CD4-positive, alpha-beta T cell (primary cell): ENCODE measurements at regions not wholly inside any gene's neighbourhood (a gene's known extent, or its start where the extent isn't known, plus 50 kb on each side); places are given as distances from the start of the nearest gene placed in this dataset.

Experiments
- ATAC-seq: fragments of 200-7000 bp; cut with Tn5 transposase; one replicate; pipeline ENCODE4 v1.10.0; 2022; ENCODE audit warnings: mild to moderate bottlenecking; ENCODE audit not compliant: poor library complexity
- CTCF ChIA-PET: fragments of 350-600 bp; sonication (Branson Sonifier 250); formaldehyde crosslinking; loops from one replicate; lab custom pipeline; 2021; ENCODE audit warnings: antibody characterized with exemption, inconsistent platforms; lab: Charles Lee
- POLR2A ChIA-PET: fragments of 350-600 bp; sonication (Branson Sonifier 250); formaldehyde crosslinking; loops from one replicate; lab custom pipeline; 2021; ENCODE audit warnings: antibody characterized with exemption, inconsistent platforms; lab: Charles Lee
- DNase-seq, 14 experiments: peaks; one replicate each; pipeline ENCODE4 v3.0.0-alpha.2; 2013 to 2020; ENCODE audit warnings: mixed read lengths in 2 of 14
- H3K27ac ChIP-seq, 2 donors: one replicate each; pipeline versions ENCODE4 v1.5.1 to v1.7.0; 2013; ENCODE audit warnings: low read length in 2 of 2, low read depth in 1 of 2, mild to moderate bottlenecking in 1 of 2
- H3K27me3 ChIP-seq, 2 experiments: 1 replicate in 1 of 2; 2 replicates in 1 of 2; pipeline versions ENCODE4 v1.6.1 to v1.7.0; 2013; ENCODE audit warnings: low read length in 2 of 2, control low read depth in 1 of 2, mild to moderate bottlenecking in 1 of 2, moderate library complexity in 1 of 2; ENCODE audit not compliant: insufficient read depth in 2 of 2, control insufficient read depth in 1 of 2
- H3K36me3 ChIP-seq: one replicate; pipeline ENCODE4 v1.6.1; 2013; ENCODE audit warnings: low read length, control low read depth; ENCODE audit not compliant: insufficient read depth
- H3K4me1 ChIP-seq: one replicate; pipeline ENCODE4 v1.6.1; 2013; ENCODE audit warnings: low read length, control low read depth; ENCODE audit not compliant: insufficient read depth
- H3K4me3 ChIP-seq: one replicate; pipeline ENCODE4 v1.5.1; 2013; ENCODE audit warnings: mild to moderate bottlenecking, low read length, moderate library complexity
- H3K9me3 ChIP-seq, 2 experiments: 1 replicate in 1 of 2; 2 replicates in 1 of 2; pipeline versions ENCODE4 v1.6.1 to v1.7.0; 2013; ENCODE audit warnings: low read length in 2 of 2, mild to moderate bottlenecking in 2 of 2, control low read depth in 1 of 2, moderate library complexity in 1 of 2; ENCODE audit not compliant: control insufficient read depth in 1 of 2, insufficient read depth in 1 of 2
- H3K27ac Mint-ChIP-seq: one replicate; pipeline ENCODE4 v1.8.0; 2020; ENCODE audit warnings: mixed read lengths
- H3K27me3 Mint-ChIP-seq: one replicate; pipeline ENCODE4 v1.8.0; 2021; ENCODE audit warnings: mixed read lengths
- H3K36me3 Mint-ChIP-seq: one replicate; pipeline ENCODE4 v1.8.0; 2021; ENCODE audit warnings: low read depth, mixed read lengths
- H3K4me1 Mint-ChIP-seq: one replicate; pipeline ENCODE4 v1.8.0; 2021; ENCODE audit warnings: low read depth, mixed read lengths
- H3K4me3 Mint-ChIP-seq: one replicate; pipeline ENCODE4 v1.8.0; 2020; ENCODE audit warnings: mild to moderate bottlenecking, mixed read lengths
- H3K9me3 Mint-ChIP-seq: one replicate; pipeline ENCODE4 v1.8.0; 2020; ENCODE audit warnings: mixed read lengths
- CTCF ChIP-seq: fragments of 200-600 bp; IDR thresholded peaks from one replicate; pipeline ENCODE4 v1.8.0; 2022; ENCODE audit warnings: antibody characterized with exemption, mild to moderate bottlenecking
- intact Hi-C, 2 experiments: fragments of 100-400 bp; cut with DNase I in 1 of 2; cut with micrococcal nuclease in 1 of 2; formaldehyde crosslinking; loops; one replicate each; pipeline versions ENCODE4 v1.15.1 to v1.9.0; 2023 to 2025; cut with DNase I, micrococcal nuclease

DNA sequence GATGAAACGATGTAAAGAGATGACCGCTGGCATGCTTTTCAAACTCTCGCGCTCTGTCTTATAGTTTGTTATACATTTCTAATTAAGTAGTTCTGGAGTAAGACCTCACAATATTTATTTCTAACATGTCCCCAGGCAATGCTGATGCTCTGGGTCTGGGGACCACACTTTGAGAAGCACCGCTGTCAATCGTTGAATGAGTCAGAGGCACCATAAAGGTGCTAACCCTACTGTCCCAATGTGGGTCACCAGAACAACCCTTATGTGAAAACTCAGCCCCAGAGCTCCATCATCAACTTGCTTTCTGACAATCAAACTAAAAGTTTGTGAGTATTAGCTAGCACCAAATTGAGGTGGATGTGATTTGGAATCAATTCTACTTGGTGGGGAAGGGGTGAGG is 284.1 kb upstream of the PRKCQ start:
- no peaks in the 10 kb centered on the region for H3K36me3 Mint-ChIP-seq
- Histone ChIP-seq H3K9me3 (no peaks in the 10 kb centered on the region), H3K4me3 (no peak overlapping the region), H3K36me3 (no peaks in the 10 kb centered on the region), H3K4me1 (no peaks in the 10 kb centered on the region), H3K27ac (no peak overlapping the region), H3K27me3 (peaks cover 0 to 3% of the 10 kb centered on the region in 2 experiments)
- H3K9me3 Mint-ChIP-seq = peaks cover 4% of the 10 kb centered on the region
- intact Hi-C loops = no loop called here
- CTCF ChIA-PET = no interaction called here
- POLR2A ChIA-PET = no interaction called here
- no peak for TF ChIP-seq CTCF
- no peak overlapping the region for H3K4me3 Mint-ChIP-seq
- H3K27ac Mint-ChIP-seq = no peak overlapping the region
- ATAC-seq = no peak
- H3K27me3 Mint-ChIP-seq = peaks cover 29% of the 10 kb centered on the region
- no peaks in the 10 kb centered on the region for H3K4me1 Mint-ChIP-seq
- no peak for DNase-seq

- peaks cover 29% of the 10 kb centered on the region for H3K27me3 Mint-ChIP-seq
- ChIA-PET CTCF (no interaction called here), POLR2A (no interaction called here)
- no peak overlapping the region for H3K27ac Mint-ChIP-seq
- H3K9me3 ChIP-seq = no peaks in the 10 kb centered on the region
- ATAC-seq (no peak), DNase-seq (no peak)
- H3K36me3 ChIP-seq = no peaks in the 10 kb centered on the region
- no peak overlapping the region for H3K27ac ChIP-seq
- H3K36me3 Mint-ChIP-seq = no peaks in the 10 kb centered on the region
- no peak overlapping the region for H3K4me3 ChIP-seq
- TF ChIP-seq CTCF = no peak
- intact Hi-C loops = no loop called here
- H3K27me3 ChIP-seq = peaks cover 0 to 3% of the 10 kb centered on the region in 2 experiments
- H3K9me3 Mint-ChIP-seq = peaks cover 4% of the 10 kb centered on the region
- no peak overlapping the region for H3K4me3 Mint-ChIP-seq
- no peaks in the 10 kb centered on the region for H3K4me1 Mint-ChIP-seq
- H3K4me1 ChIP-seq = no peaks in the 10 kb centered on the region
Observed at GRCh38 chr10:6863381-6863780, 283.3 kb upstream of the PRKCQ start.

DNA sequence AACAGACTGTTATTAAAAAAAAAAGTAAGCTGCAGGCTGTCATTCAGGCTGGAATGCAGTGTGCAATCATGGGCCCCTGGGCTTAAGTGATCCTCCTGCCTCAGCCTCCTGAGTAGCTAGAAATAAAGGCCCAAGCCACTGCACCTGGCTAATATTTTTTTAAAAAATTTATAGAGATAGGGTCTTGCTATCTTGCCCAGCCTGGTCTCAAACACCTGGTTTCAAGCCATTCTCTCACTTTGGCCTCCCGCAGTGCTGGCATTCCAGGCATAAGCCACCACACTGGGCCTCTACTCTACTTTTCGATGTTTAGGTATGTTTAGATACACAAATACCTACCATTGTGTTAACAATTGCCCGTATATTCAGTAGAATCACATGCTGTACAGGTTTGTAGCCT is 270.4 kb upstream of the PRKCQ start:
- ChIA-PET POLR2A (no interaction called here), CTCF (no interaction called here)
- intact Hi-C loops = no loop called here
- H3K36me3 Mint-ChIP-seq = no peaks in the 10 kb centered on the region
- no peaks in the 10 kb centered on the region for H3K36me3 ChIP-seq
- no peaks in the 10 kb centered on the region for H3K9me3 Mint-ChIP-seq
- H3K4me1 Mint-ChIP-seq = no peaks in the 10 kb centered on the region
- H3K4me3 ChIP-seq = no peak overlapping the region
- H3K27ac ChIP-seq = no peak overlapping the region
- TF ChIP-seq CTCF = no peak
- no peak overlapping the region for H3K27ac Mint-ChIP-seq
- H3K27me3 Mint-ChIP-seq = peaks cover 15% of the 10 kb centered on the region
- H3K27me3 ChIP-seq = peaks cover 0 to 2% of the 10 kb centered on the region in 2 experiments
- ATAC-seq (no peak), DNase-seq (no peak)
- H3K9me3 ChIP-seq = no peaks in the 10 kb centered on the region
- no peak overlapping the region for H3K4me3 Mint-ChIP-seq
- no peaks in the 10 kb centered on the region for H3K4me1 ChIP-seq
